Right lobe of liver (tissue), 4 donors: ENCODE measurements at regions not wholly inside any gene's neighbourhood (a gene's known extent, or its start where the extent isn't known, plus 50 kb on each side); places are given as distances from the start of the nearest gene placed in this dataset.
"Not testable (repeated sequence)": the region's sequence is repeated elsewhere in the genome, so short reads cannot be mapped to it uniquely, and the experiment has no call there.

Experiments used
- CTCF ChIP-seq, 4 donors: fragments of 200-600 bp in 3 of 4; fragments of 450-650 bp in 1 of 4; IDR thresholded peaks; one replicate each; pipeline versions ENCODE4 v1.5.1 to v1.8.0; 2016 to 2022; ENCODE audit warnings: antibody characterized with exemption in 4 of 4, mild to moderate bottlenecking in 2 of 4
- POLR2A ChIP-seq: fragments of 450-650 bp; IDR thresholded peaks from one replicate; pipeline ENCODE4 v1.6.1; 2017; ENCODE audit warnings: antibody characterized with exemption, mild to moderate bottlenecking
- donor health status: DM: no; HTN: no; CAD: no.
- donor health status: DM: no; HTN: no; CAD: no.
- donor health status: DM: no; HTN: yes; CAD: no.

- not testable (repeated sequence) for TF ChIP-seq CTCF (IDR thresholded peaks at IDR 0.05); POLR2A
Observed at GRCh38 chr12:58426437-58426836, 485.1 kb downstream of the ATP23 start.
